ENCODE measurements at regions not wholly inside any gene's neighbourhood (a gene's known extent, or its start where the extent isn't known, plus 50 kb on each side); places are given as distances from the start of the nearest gene placed in this dataset.

- Histone ChIP-seq H4K20me1 (ENCODE audit: insufficient read depth, low read length) (no peaks in the 10 kb centered on the region), H3K27ac (ENCODE audit: extremely low read length, insufficient read depth, low read length) (no peak overlapping the region), H3K27me3 (ENCODE audit: control insufficient read depth in 1 of 2, insufficient read depth in 2 of 2, low read length in 2 of 2) (no peaks in the 10 kb centered on the region), H3K79me2 (ENCODE audit: insufficient read depth, low read length) (no peaks in the 10 kb centered on the region), H3K9me3 (ENCODE audit: low read length) (peaks cover 22% of the 10 kb centered on the region), H3K36me3 (replicated peaks in 1 of 2; ENCODE audit: control insufficient read depth in 1 of 2, insufficient read depth in 2 of 2, low read length in 2 of 2) (no peaks in the 10 kb centered on the region), H3K4me1 (ENCODE audit: insufficient read depth, low read length) (no peaks in the 10 kb centered on the region), H3K4me2 (ENCODE audit: low read depth, low read length) (no peak overlapping the region), H3K4me3 (replicated peaks in 1 of 3; ENCODE audit: insufficient read depth in 1 of 3, low read depth in 2 of 3, low read length in 3 of 3) (no peak overlapping the region), H3K9ac (ENCODE audit: insufficient read depth, low read depth, low read length) (no peak overlapping the region), H2AFZ (ENCODE audit: low read length) (no peak overlapping the region)
- DNase-seq (ENCODE audit: low spot score) (no peak), FAIRE-seq (no peak), ATAC-seq (no peak)
- TF ChIP-seq CEBPG (CRISPR knock-in tag; IDR thresholded peaks at IDR 0.05), result no peak
- TF ChIP-seq ZSCAN21 (CRISPR knock-in tag; IDR thresholded peaks at IDR 0.05; ENCODE audit: borderline replicate concordance), result no peak
- TF ChIP-seq JUN (CRISPR knock-in tag; IDR thresholded peaks at IDR 0.05), result no peak
- TF ChIP-seq CBX1 (IDR thresholded peaks at IDR 0.05; ENCODE audit: low read depth), result no peak
- no peak for TF ChIP-seq ZNF274 (CRISPR knock-in tag; IDR thresholded peaks at IDR 0.05)
- no peak for TF ChIP-seq ATRX (CRISPR knock-in tag; IDR thresholded peaks at IDR 0.05; ENCODE audit: borderline replicate concordance)
- TF ChIP-seq CENPX (CRISPR knock-in tag; IDR thresholded peaks at IDR 0.05), result no peak
- TF ChIP-seq GABPB1 (CRISPR knock-in tag; IDR thresholded peaks at IDR 0.05), result no peak
- no peak for TF ChIP-seq MBNL3 (CRISPR knock-in tag; conservative IDR thresholded peaks at IDR 0.05)
- no peak for TF ChIP-seq ZNF362 (CRISPR knock-in tag; IDR thresholded peaks at IDR 0.05; ENCODE audit: borderline replicate concordance)
- TF ChIP-seq MXI1 (IDR thresholded peaks at IDR 0.05; ENCODE audit: borderline replicate concordance, low read depth, low read length), result no peak
- TF ChIP-seq ZBTB3 (CRISPR knock-in tag; IDR thresholded peaks at IDR 0.05; ENCODE audit: borderline replicate concordance, low read depth), result no peak
- no peak for TF ChIP-seq ZNF766 (CRISPR knock-in tag; IDR thresholded peaks at IDR 0.05; ENCODE audit: borderline replicate concordance)
- CTCF ChIA-PET (ENCODE audit: low intra/inter-chr PET ratio, low total read pairs), result no interaction called here
- BruUV-seq (replicated peaks), result no TSS peak
- in situ Hi-C loops (cut with HindIII; ENCODE audit: extremely low pct_ligation_motif_present, low pct_unique_long_range_greater_than_20kb), result no loop called here
- POLR2A ChIA-PET, result no interaction called here
- WGBS (ENCODE audit: low lambda C conversion rate), result 10% methylated on average over 5 of the region's 5 CpGs
- intact Hi-C loops (cut with micrococcal nuclease; ENCODE audit: unreplicated experiment), result no loop called here
Measured at GRCh38 chr1:191396622-191397021, 761.6 kb upstream of the RGS18 start.

Data from HepG2 (cell line).